GM23338 (cell line): ENCODE measurements at regions not wholly inside any gene's neighbourhood (a gene's known extent, or its start where the extent isn't known, plus 50 kb on each side); places are given as distances from the start of the nearest gene placed in this dataset.
"Not testable (repeated sequence)": the region's sequence is repeated elsewhere in the genome, so short reads cannot be mapped to it uniquely, and the experiment has no call there.

Source experiments
- CREB1 ChIP-seq: fragments of 250-450 bp; sonication (Bioruptor Pico); IDR thresholded peaks from 2 replicates; pipeline ENCODE4 v1.5.0; 2020; ENCODE audit warnings: low read depth, mild to moderate bottlenecking, moderate library complexity
- EZH2 ChIP-seq: fragments of 200-600 bp; sonication (generic); IDR thresholded peaks from one replicate; pipeline ENCODE4 v1.8.0; 2017; ENCODE audit warnings: antibody characterized with exemption, mild to moderate bottlenecking, low read depth; ENCODE audit not compliant: unreplicated experiment
- EZH2phosphoT487 ChIP-seq: fragments of 200-600 bp; sonication (generic); IDR thresholded peaks from one replicate; pipeline ENCODE4 v1.8.1; 2018; ENCODE audit warnings: antibody characterized with exemption; ENCODE audit not compliant: unreplicated experiment
- JUNB ChIP-seq: IDR thresholded peaks from one replicate; pipeline ENCODE4 v1.6.1; 2016; ENCODE audit warnings: antibody characterized with exemption; ENCODE audit not compliant: unreplicated experiment
- NANOG ChIP-seq: IDR thresholded peaks from 2 replicates; pipeline ENCODE4 v1.6.1; 2016; ENCODE audit warnings: antibody characterized with exemption, borderline replicate concordance
- POLR2AphosphoS5 ChIP-seq: IDR thresholded peaks from 2 replicates; pipeline ENCODE4 v1.6.1; 2016; ENCODE audit warnings: antibody characterized with exemption, low read depth
- STAT1 ChIP-seq: IDR thresholded peaks from one replicate; pipeline ENCODE4 v1.6.1; 2016; ENCODE audit warnings: antibody characterized with exemption; ENCODE audit not compliant: unreplicated experiment
- ZNF114 ChIP-seq: fragments of 250-450 bp; sonication (Bioruptor Pico); IDR thresholded peaks from 2 replicates; pipeline ENCODE4 v1.5.0; 2020; ENCODE audit warnings: mild to moderate bottlenecking, moderate library complexity
- ZNF331 ChIP-seq: fragments of 250-450 bp; sonication (Bioruptor Pico); IDR thresholded peaks from 2 replicates; pipeline ENCODE4 v1.5.0; 2020; ENCODE audit warnings: low read depth, mild to moderate bottlenecking, moderate library complexity
- TF ChIP-seq, protein P1 (sequence below), 2 experiments: fragments of 200-600 bp in 1 of 2; sonication (generic) in 1 of 2; conservative IDR thresholded peaks; 2 replicates each; pipeline versions ENCODE4 v1.5.1 to v1.6.1; 2016 to 2017; ENCODE audit warnings: antibody characterized with exemption in 2 of 2, low read depth in 2 of 2, mild to moderate bottlenecking in 2 of 2, moderate library complexity in 1 of 2
- TF ChIP-seq, protein P2 (sequence below): IDR thresholded peaks from one replicate; pipeline ENCODE4 v1.6.1; 2018; ENCODE audit warnings: antibody characterized with exemption; ENCODE audit not compliant: unreplicated experiment
- TF ChIP-seq, protein P3 (sequence below): fragments of 250-450 bp; sonication (Bioruptor Pico); IDR thresholded peaks from 2 replicates; pipeline ENCODE4 v1.5.0; 2020; ENCODE audit warnings: mild to moderate bottlenecking, moderate library complexity
- TF ChIP-seq, protein P4 (sequence below): IDR thresholded peaks from 2 replicates; pipeline ENCODE4 v1.6.1; 2016; ENCODE audit warnings: antibody characterized with exemption

DNA sequence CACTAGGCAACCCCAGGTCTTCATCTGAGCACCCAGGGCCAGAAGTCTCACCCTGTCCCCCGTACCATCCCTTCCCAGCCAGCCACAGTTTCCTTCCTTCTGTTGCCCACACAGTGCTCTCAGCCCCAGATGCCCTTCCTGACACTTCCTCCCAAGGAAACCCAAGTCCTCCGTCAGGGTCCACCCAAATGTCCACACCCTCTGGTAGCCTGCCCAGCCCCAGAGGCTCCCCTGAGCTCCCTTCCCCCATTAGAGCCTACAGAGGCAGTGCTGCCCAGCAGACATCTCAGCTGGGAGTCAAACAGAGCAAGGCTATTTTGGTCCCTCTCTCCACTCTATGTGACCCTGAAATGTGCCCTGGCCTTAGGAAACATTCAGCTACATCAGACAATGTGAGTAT, 338.0 kb downstream of the CACNA1B start:
- not testable (repeated sequence) for TF ChIP-seq EZH2; POLR2AphosphoS5; EZH2phosphoT487; CREB1 (CRISPR knock-in tag); NANOG; JUNB; ZNF114 (CRISPR knock-in tag); ZNF331 (CRISPR knock-in tag); STAT1
- TF ChIP-seq, protein P1, sequence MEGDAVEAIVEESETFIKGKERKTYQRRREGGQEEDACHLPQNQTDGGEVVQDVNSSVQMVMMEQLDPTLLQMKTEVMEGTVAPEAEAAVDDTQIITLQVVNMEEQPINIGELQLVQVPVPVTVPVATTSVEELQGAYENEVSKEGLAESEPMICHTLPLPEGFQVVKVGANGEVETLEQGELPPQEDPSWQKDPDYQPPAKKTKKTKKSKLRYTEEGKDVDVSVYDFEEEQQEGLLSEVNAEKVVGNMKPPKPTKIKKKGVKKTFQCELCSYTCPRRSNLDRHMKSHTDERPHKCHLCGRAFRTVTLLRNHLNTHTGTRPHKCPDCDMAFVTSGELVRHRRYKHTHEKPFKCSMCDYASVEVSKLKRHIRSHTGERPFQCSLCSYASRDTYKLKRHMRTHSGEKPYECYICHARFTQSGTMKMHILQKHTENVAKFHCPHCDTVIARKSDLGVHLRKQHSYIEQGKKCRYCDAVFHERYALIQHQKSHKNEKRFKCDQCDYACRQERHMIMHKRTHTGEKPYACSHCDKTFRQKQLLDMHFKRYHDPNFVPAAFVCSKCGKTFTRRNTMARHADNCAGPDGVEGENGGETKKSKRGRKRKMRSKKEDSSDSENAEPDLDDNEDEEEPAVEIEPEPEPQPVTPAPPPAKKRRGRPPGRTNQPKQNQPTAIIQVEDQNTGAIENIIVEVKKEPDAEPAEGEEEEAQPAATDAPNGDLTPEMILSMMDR (conservative IDR thresholded peaks at IDR 0.05; ENCODE audit: low read depth in 2 of 2): not testable (repeated sequence)
- TF ChIP-seq, protein P2, sequence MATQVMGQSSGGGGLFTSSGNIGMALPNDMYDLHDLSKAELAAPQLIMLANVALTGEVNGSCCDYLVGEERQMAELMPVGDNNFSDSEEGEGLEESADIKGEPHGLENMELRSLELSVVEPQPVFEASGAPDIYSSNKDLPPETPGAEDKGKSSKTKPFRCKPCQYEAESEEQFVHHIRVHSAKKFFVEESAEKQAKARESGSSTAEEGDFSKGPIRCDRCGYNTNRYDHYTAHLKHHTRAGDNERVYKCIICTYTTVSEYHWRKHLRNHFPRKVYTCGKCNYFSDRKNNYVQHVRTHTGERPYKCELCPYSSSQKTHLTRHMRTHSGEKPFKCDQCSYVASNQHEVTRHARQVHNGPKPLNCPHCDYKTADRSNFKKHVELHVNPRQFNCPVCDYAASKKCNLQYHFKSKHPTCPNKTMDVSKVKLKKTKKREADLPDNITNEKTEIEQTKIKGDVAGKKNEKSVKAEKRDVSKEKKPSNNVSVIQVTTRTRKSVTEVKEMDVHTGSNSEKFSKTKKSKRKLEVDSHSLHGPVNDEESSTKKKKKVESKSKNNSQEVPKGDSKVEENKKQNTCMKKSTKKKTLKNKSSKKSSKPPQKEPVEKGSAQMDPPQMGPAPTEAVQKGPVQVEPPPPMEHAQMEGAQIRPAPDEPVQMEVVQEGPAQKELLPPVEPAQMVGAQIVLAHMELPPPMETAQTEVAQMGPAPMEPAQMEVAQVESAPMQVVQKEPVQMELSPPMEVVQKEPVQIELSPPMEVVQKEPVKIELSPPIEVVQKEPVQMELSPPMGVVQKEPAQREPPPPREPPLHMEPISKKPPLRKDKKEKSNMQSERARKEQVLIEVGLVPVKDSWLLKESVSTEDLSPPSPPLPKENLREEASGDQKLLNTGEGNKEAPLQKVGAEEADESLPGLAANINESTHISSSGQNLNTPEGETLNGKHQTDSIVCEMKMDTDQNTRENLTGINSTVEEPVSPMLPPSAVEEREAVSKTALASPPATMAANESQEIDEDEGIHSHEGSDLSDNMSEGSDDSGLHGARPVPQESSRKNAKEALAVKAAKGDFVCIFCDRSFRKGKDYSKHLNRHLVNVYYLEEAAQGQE: not testable (repeated sequence)
- TF ChIP-seq, protein P3, sequence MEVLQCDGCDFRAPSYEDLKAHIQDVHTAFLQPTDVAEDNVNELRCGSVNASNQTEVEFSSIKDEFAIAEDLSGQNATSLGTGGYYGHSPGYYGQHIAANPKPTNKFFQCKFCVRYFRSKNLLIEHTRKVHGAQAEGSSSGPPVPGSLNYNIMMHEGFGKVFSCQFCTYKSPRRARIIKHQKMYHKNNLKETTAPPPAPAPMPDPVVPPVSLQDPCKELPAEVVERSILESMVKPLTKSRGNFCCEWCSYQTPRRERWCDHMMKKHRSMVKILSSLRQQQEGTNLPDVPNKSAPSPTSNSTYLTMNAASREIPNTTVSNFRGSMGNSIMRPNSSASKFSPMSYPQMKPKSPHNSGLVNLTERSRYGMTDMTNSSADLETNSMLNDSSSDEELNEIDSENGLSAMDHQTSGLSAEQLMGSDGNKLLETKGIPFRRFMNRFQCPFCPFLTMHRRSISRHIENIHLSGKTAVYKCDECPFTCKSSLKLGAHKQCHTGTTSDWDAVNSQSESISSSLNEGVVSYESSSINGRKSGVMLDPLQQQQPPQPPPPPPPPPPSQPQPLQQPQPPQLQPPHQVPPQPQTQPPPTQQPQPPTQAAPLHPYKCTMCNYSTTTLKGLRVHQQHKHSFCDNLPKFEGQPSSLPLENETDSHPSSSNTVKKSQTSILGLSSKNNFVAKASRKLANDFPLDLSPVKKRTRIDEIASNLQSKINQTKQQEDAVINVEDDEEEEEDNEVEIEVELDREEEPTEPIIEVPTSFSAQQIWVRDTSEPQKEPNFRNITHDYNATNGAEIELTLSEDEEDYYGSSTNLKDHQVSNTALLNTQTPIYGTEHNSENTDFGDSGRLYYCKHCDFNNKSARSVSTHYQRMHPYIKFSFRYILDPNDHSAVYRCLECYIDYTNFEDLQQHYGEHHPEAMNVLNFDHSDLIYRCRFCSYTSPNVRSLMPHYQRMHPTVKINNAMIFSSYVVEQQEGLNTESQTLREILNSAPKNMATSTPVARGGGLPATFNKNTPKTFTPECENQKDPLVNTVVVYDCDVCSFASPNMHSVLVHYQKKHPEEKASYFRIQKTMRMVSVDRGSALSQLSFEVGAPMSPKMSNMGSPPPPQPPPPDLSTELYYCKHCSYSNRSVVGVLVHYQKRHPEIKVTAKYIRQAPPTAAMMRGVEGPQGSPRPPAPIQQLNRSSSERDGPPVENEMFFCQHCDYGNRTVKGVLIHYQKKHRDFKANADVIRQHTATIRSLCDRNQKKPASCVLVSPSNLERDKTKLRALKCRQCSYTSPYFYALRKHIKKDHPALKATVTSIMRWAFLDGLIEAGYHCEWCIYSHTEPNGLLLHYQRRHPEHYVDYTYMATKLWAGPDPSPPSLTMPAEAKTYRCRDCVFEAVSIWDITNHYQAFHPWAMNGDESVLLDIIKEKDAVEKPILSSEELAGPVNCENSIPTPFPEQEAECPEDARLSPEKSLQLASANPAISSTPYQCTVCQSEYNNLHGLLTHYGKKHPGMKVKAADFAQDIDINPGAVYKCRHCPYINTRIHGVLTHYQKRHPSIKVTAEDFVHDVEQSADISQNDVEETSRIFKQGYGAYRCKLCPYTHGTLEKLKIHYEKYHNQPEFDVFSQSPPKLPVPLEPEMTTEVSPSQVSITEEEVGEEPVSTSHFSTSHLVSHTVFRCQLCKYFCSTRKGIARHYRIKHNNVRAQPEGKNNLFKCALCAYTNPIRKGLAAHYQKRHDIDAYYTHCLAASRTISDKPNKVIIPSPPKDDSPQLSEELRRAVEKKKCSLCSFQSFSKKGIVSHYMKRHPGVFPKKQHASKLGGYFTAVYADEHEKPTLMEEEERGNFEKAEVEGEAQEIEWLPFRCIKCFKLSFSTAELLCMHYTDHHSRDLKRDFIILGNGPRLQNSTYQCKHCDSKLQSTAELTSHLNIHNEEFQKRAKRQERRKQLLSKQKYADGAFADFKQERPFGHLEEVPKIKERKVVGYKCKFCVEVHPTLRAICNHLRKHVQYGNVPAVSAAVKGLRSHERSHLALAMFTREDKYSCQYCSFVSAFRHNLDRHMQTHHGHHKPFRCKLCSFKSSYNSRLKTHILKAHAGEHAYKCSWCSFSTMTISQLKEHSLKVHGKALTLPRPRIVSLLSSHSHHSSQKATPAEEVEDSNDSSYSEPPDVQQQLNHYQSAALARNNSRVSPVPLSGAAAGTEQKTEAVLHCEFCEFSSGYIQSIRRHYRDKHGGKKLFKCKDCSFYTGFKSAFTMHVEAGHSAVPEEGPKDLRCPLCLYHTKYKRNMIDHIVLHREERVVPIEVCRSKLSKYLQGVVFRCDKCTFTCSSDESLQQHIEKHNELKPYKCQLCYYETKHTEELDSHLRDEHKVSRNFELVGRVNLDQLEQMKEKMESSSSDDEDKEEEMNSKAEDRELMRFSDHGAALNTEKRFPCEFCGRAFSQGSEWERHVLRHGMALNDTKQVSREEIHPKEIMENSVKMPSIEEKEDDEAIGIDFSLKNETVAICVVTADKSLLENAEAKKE (CRISPR knock-in tag): not testable (repeated sequence)
- TF ChIP-seq, protein P4, sequence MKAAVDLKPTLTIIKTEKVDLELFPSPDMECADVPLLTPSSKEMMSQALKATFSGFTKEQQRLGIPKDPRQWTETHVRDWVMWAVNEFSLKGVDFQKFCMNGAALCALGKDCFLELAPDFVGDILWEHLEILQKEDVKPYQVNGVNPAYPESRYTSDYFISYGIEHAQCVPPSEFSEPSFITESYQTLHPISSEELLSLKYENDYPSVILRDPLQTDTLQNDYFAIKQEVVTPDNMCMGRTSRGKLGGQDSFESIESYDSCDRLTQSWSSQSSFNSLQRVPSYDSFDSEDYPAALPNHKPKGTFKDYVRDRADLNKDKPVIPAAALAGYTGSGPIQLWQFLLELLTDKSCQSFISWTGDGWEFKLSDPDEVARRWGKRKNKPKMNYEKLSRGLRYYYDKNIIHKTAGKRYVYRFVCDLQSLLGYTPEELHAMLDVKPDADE: not testable (repeated sequence)
